ENCODE measurements at regions not wholly inside any gene's neighbourhood (a gene's known extent, or its start where the extent isn't known, plus 50 kb on each side); places are given as distances from the start of the nearest gene placed in this dataset.
"Not testable (repeated sequence)": the region's sequence is repeated elsewhere in the genome, so short reads cannot be mapped to it uniquely, and the experiment has no call there.

- Histone ChIP-seq H3K27ac (no peak overlapping the region), H3K9me3 (no peaks in the 10 kb centered on the region), H3K36me3 (no peaks in the 10 kb centered on the region), H3K4me1 (no peaks in the 10 kb centered on the region), H3K27me3 (no peaks in the 10 kb centered on the region), H3K4me3 (no peak overlapping the region)
- TF ChIP-seq EP300 (IDR thresholded peaks at IDR 0.05; ENCODE audit: low read depth) (no peak), POLR2A (IDR thresholded peaks at IDR 0.05) (no peak)
- TF ChIP-seq, protein P1, sequence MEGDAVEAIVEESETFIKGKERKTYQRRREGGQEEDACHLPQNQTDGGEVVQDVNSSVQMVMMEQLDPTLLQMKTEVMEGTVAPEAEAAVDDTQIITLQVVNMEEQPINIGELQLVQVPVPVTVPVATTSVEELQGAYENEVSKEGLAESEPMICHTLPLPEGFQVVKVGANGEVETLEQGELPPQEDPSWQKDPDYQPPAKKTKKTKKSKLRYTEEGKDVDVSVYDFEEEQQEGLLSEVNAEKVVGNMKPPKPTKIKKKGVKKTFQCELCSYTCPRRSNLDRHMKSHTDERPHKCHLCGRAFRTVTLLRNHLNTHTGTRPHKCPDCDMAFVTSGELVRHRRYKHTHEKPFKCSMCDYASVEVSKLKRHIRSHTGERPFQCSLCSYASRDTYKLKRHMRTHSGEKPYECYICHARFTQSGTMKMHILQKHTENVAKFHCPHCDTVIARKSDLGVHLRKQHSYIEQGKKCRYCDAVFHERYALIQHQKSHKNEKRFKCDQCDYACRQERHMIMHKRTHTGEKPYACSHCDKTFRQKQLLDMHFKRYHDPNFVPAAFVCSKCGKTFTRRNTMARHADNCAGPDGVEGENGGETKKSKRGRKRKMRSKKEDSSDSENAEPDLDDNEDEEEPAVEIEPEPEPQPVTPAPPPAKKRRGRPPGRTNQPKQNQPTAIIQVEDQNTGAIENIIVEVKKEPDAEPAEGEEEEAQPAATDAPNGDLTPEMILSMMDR (IDR thresholded peaks at IDR 0.05) = no peak
- 78 to 82% methylated on average over 3 of the region's 3 CpGs for WGBS, 2 donors (ENCODE audit: low coverage in 1 of 2)
- intact Hi-C loops (cut with DNase I; ENCODE audit: low total_unique reads) = no loop called here
- DNase-seq = no peak
- in situ Hi-C loops (cut with MboI; ENCODE audit: low pct_ligation_motif_present in 1 of 4, low pct_unique_long_range_greater_than_20kb in 1 of 4, low sequenced_read_pairs in 3 of 4) = no loop called here
Measured at GRCh38 chr5:85614489-85614888, 1003.3 kb upstream of the COX7C start.

- Histone ChIP-seq H3K4me3 (no peak overlapping the region), H3K27me3 (no peaks in the 10 kb centered on the region), H3K4me1 (no peaks in the 10 kb centered on the region), H3K27ac (no peak overlapping the region), H3K9me3 (no peaks in the 10 kb centered on the region), H3K36me3 (no peaks in the 10 kb centered on the region)
- 91 to 96% methylated on average over 2 of the region's 2 CpGs for WGBS, 2 donors (ENCODE audit: low coverage in 1 of 2)
- intact Hi-C loops (cut with DNase I; ENCODE audit: low total_unique reads) (no loop called here), in situ Hi-C loops (cut with MboI; ENCODE audit: low pct_ligation_motif_present in 1 of 4, low pct_unique_long_range_greater_than_20kb in 1 of 4, low sequenced_read_pairs in 3 of 4) (no loop called here)
- DNase-seq = no peak
- TF ChIP-seq EP300 (IDR thresholded peaks at IDR 0.05; ENCODE audit: low read depth) (no peak), POLR2AphosphoS5 (IDR thresholded peaks at IDR 0.05) (no peak), POLR2A (IDR thresholded peaks at IDR 0.05) (no peak)
- TF ChIP-seq, protein P1 (IDR thresholded peaks at IDR 0.05) = no peak
Measured at GRCh38 chr5:85621668-85622067, 996.1 kb upstream of the COX7C start.

DNA sequence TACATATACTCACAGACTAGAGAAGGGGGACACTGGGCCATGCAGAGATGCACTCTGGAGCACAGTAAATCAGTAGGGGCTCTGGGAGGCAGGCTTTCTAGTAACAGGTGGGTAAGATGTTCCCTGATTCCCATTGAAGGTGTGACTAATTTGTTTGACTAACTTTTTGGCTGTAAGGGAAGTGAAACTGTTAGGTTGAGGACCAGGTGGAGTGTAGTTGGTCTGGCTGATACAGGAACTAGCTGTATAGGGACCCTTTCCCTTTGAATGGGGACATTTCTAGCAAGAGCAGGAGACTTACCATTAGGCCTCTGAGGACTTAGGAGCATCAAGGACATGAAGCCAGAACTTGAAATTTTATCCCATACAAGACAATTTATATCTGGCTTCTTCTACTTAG, 989.6 kb upstream of the COX7C start:
- intact Hi-C loops (cut with DNase I; ENCODE audit: low total_unique reads) = no loop called here
- TF ChIP-seq POLR2A (IDR thresholded peaks at IDR 0.05) (no peak), POLR2AphosphoS5 (IDR thresholded peaks at IDR 0.05) (no peak), EP300 (IDR thresholded peaks at IDR 0.05; ENCODE audit: low read depth) (no peak)
- TF ChIP-seq, protein P1 (IDR thresholded peaks at IDR 0.05) = no peak
- in situ Hi-C loops (cut with MboI; ENCODE audit: low pct_ligation_motif_present in 1 of 4, low pct_unique_long_range_greater_than_20kb in 1 of 4, low sequenced_read_pairs in 3 of 4) = no loop called here
- Histone ChIP-seq H3K4me3 (no peak overlapping the region), H3K9me3 (no peaks in the 10 kb centered on the region), H3K27ac (no peak overlapping the region), H3K36me3 (no peaks in the 10 kb centered on the region), H3K4me1 (no peaks in the 10 kb centered on the region), H3K27me3 (no peaks in the 10 kb centered on the region)
- DNase-seq = no peak

GRCh38 chr5:85638495-85639125, 979.1 kb upstream of the COX7C start:
- WGBS, 2 donors (ENCODE audit: low coverage in 1 of 2) = 75 to 100% methylated on average over 10 to 18 of the region's 25 CpGs

DNA sequence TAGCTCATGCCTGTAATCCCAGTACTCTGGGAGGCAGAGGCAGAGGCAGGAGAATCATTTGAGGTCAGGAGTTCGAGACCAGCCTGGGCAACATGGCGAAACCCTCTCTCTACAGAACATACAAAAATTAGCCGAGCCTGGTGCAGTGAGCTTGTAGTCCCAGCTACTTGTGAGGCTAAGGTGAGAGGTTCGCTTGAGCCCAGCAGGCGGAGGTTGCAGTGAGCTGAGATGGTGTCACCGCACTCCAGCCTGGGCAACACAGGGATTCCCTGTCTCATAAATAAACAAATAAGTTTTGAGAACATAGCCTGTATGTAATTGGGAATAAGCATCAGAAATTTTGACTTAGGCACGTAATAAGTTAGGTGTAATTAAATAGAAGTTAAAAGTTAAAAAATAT, 971.7 kb upstream of the COX7C start:
- Histone ChIP-seq H3K36me3 (no peaks in the 10 kb centered on the region), H3K27ac (no peak overlapping the region), H3K9me3 (no peaks in the 10 kb centered on the region), H3K27me3 (no peaks in the 10 kb centered on the region), H3K4me3 (no peak overlapping the region), H3K4me1 (no peaks in the 10 kb centered on the region)
- in situ Hi-C loops (cut with MboI; ENCODE audit: low pct_ligation_motif_present in 1 of 4, low pct_unique_long_range_greater_than_20kb in 1 of 4, low sequenced_read_pairs in 3 of 4) = no loop called here
- 67 to 96% methylated on average over 3 to 7 of the region's 7 CpGs for WGBS, 2 donors (ENCODE audit: low coverage in 1 of 2)
- TF ChIP-seq, protein P1 (IDR thresholded peaks at IDR 0.05) = no peak
- TF ChIP-seq EP300 (IDR thresholded peaks at IDR 0.05; ENCODE audit: low read depth) = no peak
- no peak for TF ChIP-seq POLR2A (IDR thresholded peaks at IDR 0.05)
- intact Hi-C loops (cut with DNase I; ENCODE audit: low total_unique reads) = no loop called here
- no peak for DNase-seq

More at GRCh38 chr5:85638495-85639125, 979.1 kb upstream of the COX7C start:
- H3K36me3 ChIP-seq; H3K4me3 ChIP-seq; H3K27ac ChIP-seq; H3K4me1 ChIP-seq; H3K9me3 ChIP-seq; DNase-seq; intact Hi-C loops (cut with DNase I; ENCODE audit: low total_unique reads); H3K27me3 ChIP-seq; in situ Hi-C loops (cut with MboI; ENCODE audit: low pct_ligation_motif_present in 1 of 4, low pct_unique_long_range_greater_than_20kb in 1 of 4, low sequenced_read_pairs in 3 of 4): not testable (repeated sequence)

Data from transverse colon (tissue), 4 donors.